ENCODE measurements at regions not wholly inside any gene's neighbourhood (a gene's known extent, or its start where the extent isn't known, plus 50 kb on each side); places are given as distances from the start of the nearest gene placed in this dataset.
"Not testable (repeated sequence)": the region's sequence is repeated elsewhere in the genome, so short reads cannot be mapped to it uniquely, and the experiment has no call there.

GRCh38 chr12:4187315-4187714 lies 86.2 kb upstream of the CCND2 start:
- TF ChIP-seq EZH2phosphoT487 (IDR thresholded peaks at IDR 0.05; ENCODE audit: insufficient read depth, low read depth); EZH2 (IDR thresholded peaks at IDR 0.05; ENCODE audit: insufficient read depth, poor library complexity, severe bottlenecking): not testable (repeated sequence)
